ENCODE measurements at regions not wholly inside any gene's neighbourhood (a gene's known extent, or its start where the extent isn't known, plus 50 kb on each side); places are given as distances from the start of the nearest gene placed in this dataset.

DNA sequence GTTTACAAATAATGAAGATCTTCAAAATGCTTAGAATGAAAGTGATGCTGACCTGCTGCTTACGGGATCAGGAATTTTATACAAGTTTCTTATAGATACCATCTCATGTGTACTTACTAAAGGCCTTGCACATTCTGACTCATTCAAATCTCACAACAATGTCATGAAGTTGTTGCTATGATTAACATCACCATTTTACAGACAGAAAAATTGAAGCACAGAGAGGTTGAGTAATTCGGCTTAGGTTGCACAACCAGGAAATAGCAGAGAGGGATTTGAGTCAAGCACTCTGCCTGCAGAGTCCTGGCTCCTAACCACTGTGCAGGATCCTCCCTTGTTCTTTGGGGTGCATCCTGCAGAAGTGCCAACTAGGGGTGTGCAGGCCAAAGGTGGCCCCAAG is 471.9 kb downstream of the MIAT start:
- DNase-seq = peak; percentile 28

- no peak for DNase-seq
Observed at GRCh38 chr22:27130906-27131305, 473.5 kb downstream of the MIAT start.

DNA sequence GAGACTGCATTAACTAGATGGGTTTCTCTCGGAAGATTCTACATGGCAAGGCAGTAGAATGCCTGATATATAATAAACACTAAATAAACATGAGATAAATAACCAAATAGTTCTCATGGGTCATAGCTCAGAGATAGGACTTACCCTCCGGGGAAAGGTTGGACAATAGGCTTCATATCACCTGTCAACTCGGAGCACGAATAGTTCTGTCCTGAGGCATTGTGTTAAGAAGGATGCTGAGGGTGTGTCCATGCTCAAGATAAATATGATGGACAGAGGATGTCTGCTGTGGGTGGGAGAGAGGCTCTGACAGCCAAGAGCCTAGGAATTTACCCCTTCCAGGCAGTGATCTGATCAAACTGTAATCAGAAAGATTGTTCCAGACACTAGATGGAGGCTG is 474.0 kb downstream of the MIAT start:
- no peak for DNase-seq

DNA sequence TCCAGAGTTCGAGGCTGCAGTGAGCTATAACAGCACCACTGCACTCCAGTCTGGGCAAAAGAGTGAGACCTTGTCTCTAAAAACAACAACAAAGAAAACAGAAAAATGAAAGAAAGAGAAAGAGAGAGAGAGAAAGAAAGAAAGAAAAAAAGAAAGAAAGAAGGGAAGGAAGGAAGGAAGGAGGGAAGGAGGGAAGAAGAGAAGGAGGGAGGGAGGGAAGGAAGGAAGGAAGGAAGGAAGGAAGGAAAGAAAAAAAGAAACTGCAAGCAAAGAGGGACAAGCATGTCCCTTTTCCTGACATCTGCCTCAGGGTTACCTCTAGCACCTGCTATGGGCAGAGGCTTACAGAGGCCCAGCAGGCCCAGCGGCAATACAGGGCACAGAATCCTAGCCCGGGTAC is 475.0 kb downstream of the MIAT start:
- no peak for DNase-seq

DNA sequence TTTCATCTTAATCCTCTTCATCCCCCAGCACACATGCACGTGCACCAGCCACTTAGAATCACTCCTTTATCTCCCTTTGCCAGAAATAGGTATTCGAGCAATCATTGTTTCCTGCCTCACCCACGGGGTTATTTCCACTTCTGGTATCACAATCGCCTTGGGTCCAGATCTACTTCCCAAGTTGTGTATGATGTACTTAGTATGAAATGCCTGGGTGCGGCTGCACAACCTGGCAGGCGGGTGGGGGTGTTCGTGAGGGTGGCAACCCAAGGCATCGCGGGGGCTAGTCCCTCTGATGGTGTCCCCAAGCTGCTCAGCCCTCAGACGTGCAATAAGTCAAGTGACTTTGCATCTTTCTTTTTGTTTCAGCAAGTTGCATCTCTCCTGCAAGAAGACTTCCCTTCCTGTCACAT is 475.6 kb downstream of the MIAT start:
- no peak for DNase-seq

DNA sequence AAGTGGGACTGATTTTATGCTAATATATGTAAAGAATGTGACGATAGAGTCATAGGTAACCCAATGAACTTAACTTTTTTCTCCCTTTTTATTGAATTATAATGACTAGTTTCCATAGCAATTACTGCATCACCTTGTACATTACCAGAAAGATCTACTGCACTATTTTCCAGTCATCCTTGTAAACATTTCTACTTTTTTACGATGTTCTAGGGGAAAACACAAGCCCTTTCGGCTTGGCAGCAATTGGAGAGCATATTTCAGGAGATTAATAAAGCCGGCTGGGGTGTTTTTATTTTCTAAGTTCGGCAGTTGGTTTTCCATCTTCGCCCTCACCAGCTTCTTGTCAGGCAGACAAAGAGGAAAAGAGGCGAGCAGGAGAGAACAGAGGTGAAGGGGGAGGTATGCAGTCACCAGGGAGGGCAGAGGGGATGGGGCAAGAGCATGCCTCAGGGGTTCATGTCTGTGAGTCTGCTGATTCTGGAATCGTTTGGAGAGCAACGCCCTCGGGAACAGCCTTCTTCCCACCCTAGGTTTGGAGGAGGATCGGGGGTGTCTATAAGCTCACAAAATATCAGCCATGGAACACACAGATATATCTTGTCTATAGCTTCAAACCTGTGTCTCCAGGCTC is 476.4 kb downstream of the MIAT start:
- no peak for DNase-seq

GRCh38 chr22:27134315-27134701 is 476.9 kb downstream of the MIAT start:
- peak; percentile 46 for DNase-seq

DNA sequence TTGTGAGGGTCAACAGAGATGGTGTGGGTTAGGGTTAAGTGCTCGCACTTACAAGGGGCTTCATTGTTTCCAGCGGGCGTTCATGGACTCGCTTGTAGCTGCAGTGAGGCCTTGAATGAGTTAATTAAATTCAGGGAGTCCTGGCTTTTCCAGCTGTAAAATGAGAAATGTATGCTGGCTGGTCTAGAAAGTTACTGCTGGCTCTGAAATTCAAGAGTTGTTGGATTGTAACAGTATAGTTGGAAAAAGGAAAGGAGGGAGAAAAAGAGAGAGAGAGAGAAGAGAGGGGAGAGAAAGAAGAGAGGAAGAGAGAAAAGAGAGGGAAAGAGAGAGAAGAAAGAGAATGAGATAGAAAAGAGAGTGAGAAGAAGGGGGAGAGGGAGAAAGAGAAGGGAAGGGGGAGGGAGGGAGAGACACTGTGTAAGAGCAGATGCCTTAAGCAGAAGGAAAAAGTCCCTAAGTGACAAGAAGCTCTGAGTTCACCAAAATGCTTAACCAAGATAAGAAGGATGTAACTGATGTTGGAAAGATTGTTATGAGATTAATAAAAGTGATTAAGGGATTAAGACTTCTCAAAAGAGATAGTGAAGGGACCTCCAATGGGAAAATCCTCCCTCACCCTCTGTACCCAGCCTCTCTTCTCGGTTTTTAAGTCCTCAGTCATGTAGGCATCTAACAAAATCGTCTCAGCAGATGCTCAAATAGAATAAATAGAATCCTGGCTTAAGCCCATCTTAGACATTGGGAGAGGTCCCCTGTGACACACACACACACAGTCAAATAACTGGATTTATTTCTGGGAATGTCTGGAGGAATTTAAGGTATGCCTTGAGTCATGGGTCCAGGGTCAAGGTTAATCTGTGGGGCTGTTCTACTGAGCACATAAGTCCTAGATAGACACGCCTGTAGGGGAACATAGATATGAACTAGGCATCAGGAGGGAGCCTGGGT is 477.9 kb downstream of the MIAT start:
- no peak for DNase-seq

- DNase-seq = no peak
Observed at GRCh38 chr22:27136596-27136995, 479.2 kb downstream of the MIAT start.

DNA sequence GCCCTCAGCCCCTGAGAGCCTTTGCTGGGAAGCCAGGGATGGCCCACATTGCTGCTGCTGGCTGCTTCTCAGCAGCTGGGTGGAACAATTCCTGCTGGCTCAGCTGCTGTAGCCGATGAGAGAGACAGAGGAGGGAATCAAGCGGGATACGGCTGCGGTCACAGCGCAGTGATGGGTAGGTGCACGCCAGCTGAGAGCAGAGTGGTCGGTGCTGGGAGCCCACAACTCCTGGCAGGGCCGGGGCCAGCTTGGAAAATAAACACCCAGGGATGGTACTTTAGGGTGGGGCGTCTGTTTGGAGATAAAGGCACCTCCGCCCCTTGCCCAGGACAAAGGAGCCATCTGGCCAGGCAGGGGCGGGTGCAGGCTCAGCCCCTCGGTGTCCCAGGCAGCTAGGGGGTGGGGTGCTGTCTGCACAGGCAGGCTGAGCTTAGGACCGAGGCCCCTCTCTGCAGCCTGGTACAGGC is 480.5 kb downstream of the MIAT start:
- DNase-seq = no peak

GRCh38 chr22:27138471-27138870 is 481.1 kb downstream of the MIAT start:
- DNase-seq = no peak

GRCh38 chr22:27139935-27140511 is 482.6 kb downstream of the MIAT start:
- no peak for DNase-seq

GRCh38 chr22:27142286-27142685 is 484.9 kb downstream of the MIAT start:
- DNase-seq = no peak

DNA sequence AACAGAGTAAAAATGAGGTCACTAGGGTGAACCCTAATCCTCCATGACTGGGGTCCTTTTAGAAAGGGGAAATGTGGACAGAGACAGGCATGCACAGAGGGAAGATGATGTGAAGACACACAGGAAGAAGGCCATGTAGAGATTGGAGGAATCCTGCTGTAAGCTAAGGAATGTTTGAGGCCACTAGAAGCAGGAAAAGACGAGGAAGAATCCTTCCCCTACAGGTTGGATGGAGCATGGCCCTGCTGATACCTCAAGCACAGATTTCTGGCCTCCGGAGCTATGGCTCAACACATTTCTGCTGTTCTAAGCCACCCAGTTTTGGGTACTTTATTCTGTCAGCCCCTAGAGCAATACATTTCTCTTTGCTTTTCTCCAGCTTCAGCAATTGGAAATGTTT is 486.9 kb downstream of the MIAT start:
- no peak for DNase-seq

GRCh38 chr22:27146866-27147633 is 489.7 kb downstream of the MIAT start:
- DNase-seq = no peak

DNA sequence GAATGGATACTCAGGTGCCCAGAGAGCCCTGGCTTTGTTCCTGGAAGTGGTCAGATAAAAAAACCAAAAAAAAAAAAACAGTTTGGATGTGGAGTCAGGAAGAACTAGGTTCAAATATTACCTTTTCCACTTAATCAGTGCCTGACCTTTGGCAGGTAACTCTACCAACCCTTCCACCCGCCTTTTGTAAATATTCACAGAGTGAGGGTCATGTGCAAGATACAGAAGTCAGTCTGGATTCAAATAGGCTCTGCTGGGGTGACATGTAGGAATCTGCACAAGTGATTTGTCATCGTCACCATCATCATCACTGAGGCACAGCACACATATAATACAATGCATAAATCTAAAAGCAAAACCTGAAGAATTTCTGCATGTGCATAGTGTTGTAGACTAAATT is 490.7 kb downstream of the MIAT start:
- no peak for DNase-seq

GRCh38 chr22:27148886-27149470 is 491.6 kb downstream of the MIAT start:
- no peak for DNase-seq

GRCh38 chr22:27149921-27150543 is 492.6 kb downstream of the MIAT start:
- DNase-seq = no peak

DNA sequence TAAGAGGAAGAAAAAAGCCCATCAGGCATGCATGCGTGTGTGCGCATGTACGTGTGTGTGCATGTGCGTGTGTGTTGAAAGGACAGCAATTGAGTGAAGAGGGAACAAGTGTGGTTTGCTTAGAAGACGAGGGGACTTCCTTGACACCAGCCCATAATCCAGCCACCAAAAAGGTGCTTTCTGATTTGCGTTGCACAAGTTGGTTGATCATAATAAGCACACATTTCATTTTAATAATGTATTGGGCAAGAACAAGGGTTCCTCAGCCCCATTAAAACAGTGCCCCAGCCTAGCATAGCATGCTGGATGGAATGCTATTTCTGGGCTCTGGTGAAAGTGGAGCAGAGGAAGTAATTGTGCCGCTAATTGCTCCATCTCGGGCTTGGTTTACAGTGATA is 493.2 kb downstream of the MIAT start:
- DNase-seq = no peak

- DNase-seq = no peak
Observed at GRCh38 chr22:27151407-27151806, 494.0 kb downstream of the MIAT start.

DNA sequence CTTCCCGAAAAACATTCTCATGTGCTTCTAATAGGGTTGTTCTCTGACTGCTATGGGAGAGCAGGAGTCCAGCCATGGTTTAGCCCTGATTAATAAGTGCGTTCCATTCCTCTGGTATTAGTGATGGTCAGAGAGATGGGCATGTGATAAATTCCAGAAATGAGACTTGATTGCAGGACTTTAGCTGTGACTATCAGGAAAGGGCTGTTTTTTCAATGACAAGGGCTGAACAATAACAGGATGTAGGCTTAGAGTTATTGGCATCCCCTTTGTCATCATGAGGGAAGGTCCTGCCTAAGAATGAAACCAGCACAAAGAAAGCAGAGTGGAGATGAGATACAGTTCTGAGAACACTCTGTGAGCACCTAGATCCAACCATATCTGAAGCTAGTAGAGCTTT is 494.6 kb downstream of the MIAT start:
- DNase-seq = no peak

DNA sequence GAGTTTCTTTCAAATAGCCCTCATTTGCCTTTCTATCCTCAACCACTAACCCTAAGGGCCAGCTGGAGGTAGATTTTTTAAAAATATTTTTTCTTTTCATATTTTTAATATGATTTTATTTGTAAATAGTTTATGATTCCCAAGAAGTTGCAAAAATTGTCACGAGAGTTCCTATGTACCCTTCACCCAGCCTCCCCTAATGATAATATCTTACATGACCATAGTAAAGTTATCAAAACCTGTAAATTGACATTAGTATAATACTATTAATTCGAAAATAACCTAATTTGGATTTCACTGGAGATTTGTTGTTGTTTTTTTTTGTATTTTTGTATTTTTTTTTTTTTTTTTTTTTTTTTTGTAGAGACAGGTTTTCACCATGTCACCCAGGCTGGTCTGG is 495.5 kb downstream of the MIAT start:
- DNase-seq = no peak

Data from NK-92 treated with Interleukin-12 subunit alpha and Interleukin-12 subunit beta, amount 100 ng/mL, for 24 hours (cell line).